ENCODE measurements at regions not wholly inside any gene's neighbourhood (a gene's known extent, or its start where the extent isn't known, plus 50 kb on each side); places are given as distances from the start of the nearest gene placed in this dataset.
A peak's percentile ranks its signal among the peaks of the same experiment; 100 is the strongest.

GRCh38 chr13:107233541-107233940, 665.6 kb upstream of the ARGLU1 start:
- DNase-seq: peak; percentile 49

GRCh38 chr13:107231944-107232343, 664.0 kb upstream of the ARGLU1 start:
- peak; percentile 68 for DNase-seq

DNA sequence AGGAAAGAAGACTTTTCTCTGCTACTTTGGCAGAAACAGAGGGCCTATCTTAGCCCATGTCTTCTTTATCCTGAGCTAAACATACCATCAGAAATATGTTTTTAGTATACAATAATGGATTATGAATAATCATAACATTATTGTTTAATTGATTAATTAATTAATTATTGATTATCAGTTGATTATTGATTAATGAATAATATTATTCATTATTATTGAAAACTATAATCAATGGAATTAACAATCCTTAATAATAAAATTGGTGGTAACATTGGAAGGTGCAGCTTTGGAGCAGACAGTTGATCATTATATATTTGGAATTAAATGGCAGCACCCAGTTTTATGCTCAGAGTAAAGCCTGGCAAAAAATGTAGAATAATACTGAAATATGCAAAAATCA, 655.9 kb upstream of the ARGLU1 start:
- DNase-seq: no peak

DNA sequence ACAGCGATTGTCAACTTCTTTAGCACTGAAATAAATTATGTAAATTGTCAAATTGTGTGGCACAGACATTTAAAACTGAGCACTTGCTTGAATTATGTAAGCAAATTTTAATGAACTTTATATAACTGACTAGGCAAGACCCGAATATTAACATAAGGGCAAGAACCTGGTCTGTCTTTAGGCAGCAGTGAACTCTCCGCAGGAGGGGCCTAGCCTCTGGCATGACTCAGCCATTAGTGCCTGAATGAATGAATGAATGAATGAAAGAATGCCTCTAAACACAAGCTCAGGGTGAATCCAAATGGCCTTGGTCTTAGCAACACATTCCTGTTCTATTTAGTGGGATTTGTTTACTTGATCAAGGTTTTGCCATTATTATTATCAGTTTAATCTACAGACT, 654.7 kb upstream of the ARGLU1 start:
- DNase-seq: no peak

DNA sequence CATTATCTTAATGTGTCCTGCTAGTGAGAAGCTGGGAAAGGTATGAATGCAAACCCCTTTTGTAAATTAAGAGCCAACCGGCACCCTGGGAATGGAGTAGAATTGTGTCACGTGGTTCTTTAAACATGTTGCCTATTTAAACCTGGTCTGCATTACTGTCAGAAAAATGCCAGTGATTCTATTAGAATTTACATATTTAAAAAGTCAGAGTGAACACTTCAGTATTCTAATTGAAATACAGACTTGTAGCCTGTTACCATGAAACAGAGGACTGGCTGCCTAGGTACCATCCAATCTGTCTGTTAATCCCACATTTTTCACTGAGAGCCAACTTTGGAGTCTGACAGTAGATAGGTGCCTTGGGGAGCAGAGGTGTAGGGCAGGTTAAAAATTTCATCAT, 652.3 kb upstream of the ARGLU1 start:
- no peak for DNase-seq

DNA sequence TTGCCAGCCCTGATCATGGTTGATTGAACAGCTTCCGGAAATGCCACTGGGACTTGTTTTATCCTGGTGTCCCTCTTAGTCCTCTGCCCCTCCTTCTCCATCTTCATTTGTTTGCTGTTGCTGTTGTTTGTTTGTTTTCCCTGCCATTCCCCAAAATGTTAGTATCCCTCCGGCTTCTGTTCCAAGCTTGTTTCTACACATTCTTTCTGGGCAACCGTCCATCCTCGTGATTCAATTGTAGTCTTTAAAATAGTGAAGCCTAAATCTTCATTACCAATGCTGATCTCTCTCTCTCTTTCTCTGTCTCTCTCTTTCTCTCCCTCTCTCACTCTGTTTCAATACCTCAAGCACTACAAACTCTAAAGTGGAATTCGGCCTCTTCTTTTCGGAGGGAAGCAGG, 649.3 kb upstream of the ARGLU1 start:
- peak; percentile 93 for DNase-seq

DNA sequence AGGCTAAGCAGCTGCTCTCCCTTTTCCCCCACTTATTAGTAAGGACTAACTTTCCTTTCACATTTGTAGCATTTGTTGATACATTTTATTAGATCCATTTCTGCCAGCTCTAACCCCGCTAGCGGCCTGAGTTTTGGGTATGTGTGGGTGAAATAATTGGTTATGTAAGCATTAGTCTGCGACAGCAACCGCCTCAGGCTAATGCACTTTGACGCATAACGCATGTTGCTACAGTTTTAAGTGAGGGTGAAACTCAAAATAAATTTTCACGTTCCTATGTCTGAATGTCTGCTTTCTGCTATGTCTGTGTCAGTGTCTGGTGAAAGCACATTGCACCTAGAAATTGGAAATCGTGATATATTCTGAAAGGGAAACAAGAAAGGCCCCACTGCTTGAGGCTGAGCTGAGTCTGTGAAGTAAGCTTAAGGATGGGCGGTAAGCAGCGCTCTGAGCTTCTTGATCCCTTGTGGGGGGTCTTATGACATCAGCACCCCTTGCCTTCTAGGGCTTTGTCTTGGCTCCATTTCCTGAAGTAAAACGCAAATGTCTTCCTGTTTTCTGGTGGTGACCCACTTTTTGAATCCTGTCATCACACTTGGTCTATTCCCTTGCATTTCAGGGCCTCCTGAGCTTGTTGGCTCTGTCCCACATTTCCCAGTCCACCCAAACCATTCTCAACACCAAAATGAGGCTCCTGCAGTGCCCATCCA, 648.3 kb upstream of the ARGLU1 start:
- no peak for DNase-seq

DNA sequence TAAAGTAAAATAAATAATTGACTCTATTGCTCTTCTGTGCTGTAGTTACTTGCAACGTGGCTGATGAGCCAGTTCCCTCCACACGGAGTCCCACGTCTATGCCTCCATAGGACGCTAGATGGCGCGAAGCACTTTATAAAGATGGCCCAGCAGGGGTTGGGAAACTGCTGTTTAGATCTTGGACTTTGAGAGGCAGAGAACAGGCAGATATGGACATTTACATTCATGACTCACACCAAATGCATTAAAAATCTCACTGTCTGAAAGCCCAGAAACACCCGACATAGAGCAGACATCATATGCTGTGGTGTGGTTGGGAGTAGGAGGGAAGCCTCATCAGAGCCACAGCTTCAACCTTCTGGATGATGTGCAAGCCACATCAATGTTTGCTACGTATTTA, 643.1 kb upstream of the ARGLU1 start:
- peak; percentile 97 for DNase-seq

DNA sequence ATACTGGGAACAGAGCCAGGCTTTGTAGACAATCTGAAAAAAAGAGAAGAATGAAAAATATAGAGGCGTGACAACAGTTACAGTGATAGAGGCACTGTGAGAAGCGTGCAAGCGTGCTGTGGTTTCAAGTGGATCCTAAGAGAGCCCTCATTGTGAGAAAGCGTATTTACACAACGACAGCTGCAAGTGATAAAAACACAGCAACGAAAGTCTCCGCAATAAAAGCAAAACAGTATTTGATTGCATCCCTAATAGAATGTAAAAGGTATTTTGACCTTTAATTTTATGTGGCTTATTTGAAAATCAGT, 642.7 kb upstream of the ARGLU1 start:
- peak; percentile 98 for DNase-seq

DNA sequence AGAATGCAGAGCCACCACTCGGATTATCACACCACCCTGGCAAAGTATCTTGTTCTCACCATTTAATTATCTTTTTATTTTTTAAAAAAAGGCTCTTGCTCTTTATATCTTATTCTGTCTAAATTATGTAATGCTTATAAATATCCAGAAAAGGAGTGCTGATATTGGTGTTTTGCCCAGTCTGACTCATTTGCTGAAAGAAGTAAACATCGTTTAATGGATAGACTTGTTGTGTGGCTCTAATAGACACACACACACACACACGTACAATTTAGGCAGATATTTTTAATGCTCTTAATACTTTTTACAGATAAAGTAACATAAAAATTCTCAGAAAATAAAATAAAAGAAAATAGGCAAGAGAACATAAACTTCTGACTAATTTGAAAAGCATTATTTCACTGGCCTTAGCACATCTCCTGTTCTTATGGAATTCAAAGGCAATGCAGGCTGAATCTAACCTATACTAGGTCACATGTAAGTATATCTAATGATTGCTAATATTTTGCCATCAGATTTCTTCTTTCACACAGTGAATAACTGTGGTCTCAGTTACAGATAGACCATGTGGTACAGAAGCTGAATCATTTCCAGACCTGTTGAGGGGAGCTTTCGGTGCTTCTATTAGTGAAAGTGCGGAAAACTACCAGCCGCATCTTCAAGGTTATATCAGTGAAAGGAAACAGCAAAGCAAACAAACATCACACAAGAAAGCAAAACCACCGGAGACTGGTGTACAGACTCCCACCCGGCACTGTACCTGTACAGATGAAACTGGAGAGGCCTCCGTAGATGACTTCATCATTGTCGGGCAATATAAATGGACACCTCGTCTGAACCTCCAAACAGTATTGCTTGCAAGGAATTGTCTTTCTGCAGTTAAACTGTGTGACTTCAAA, 642.1 kb upstream of the ARGLU1 start:
- DNase-seq: no peak

DNA sequence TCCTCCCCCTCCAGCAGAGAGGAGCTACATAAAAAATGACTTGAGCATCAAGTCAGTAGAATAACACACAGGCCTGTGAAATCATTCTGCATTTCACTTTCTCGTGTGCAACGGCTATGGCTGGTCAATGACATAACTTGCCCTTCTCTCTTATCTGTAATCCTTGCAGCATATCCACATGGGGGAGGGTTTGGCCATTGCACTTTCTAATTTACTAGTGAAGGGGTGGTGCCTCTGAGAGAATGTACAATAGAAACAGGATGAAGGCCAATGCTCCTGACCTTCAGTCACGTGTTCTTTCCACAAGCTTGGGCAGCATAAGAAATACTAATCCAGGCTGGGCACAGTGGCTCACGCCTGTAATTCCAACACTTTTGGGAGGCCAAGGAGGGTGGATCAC, 641.0 kb upstream of the ARGLU1 start:
- no peak for DNase-seq

DNA sequence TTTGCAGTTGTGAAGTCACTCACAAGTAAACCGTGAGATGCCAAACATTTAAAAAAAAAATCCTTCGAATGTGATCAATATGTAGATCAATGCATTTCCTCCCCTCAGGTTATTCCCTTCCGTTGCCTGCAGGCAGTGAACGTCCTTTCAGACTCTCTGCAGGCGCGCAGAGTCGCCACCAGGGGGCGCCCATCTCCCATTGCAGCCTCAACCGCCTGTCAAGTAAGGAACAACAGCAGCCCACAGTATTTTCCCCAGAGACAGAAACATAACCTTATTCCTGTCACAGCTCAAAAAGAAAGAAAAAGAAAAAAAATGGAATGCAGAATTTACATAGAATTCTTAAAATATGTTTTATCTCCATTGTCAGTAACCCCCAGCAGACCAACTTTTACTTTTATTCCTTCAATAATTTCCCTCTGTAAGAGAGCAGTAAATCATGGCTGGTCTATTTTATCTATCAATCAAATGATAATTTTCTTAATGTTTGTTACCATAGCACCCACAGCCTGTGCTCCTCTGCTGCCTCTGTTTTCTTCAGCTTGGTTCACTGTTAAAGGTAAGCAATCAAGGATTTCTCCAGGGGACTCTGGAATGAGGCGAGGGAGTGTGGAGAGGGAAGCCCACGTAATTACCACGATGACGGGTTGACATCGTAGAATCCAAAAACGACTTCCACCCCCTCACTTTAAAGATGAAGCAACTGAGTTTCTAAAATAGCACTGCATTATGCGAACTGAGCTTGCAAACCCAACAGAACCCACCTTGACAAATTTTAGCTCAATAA, 637.6 kb upstream of the ARGLU1 start:
- peak; percentile 64 for DNase-seq

DNA sequence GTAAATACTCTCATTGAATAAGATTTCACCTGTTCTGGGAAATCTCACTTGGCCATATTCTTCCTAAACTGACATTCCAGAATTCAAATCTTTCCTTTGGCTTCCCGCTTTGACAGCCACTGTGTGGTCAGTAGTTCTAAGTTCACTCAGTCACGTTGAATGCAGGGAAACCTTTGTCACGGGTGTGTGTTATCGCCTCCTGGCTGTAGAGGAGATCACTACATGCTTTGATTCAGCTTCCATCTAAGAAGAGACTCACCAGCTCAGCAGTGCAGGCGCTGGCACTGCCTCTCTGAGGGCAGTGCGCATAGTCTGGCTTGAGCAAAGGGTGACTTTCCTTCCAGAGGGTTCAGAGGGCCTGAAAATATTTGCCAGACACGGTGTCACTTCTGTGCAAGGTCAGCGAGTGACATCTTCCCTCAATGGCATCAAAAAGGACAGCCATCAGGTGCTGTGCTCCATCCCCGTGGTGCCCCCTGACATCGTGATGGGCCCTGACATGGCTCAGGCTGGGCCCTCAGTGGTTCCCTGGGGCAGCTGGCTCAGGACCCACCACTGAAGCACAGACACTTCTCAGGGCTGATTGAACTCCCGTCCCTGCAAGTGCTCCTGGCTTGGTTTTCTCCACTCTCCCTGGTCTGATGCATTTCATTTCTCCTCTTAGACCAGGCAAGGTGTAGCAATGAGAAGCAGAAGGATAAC, 635.4 kb upstream of the ARGLU1 start:
- no peak for DNase-seq

- no peak for DNase-seq
These were observed 634.6 kb upstream of the ARGLU1 start for GRCh38 chr13:107202371-107203023.

- DNase-seq: no peak
These were observed 632.6 kb upstream of the ARGLU1 start for GRCh38 chr13:107200491-107200890.

- peak; percentile 34 for DNase-seq
These were observed 624.4 kb upstream of the ARGLU1 start for GRCh38 chr13:107192289-107192688.

DNA sequence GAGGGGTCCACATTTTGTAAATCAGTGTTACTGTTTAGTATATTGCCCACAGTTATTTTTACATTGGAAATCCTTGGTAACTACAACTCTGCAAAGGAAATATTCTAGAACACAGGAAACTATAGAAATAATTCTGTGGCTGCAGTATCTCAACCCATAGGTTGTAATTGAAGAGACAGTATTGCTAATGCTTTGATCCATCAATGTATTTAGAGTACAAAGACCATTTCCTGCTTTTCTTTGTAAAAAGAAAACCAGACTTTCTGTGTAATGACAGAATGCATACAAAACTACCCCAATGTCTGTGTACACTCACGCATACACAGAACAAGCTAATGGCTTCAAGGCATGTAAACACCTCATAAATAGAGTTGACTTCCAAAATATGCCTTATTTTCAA, 622.1 kb upstream of the ARGLU1 start:
- DNase-seq: no peak

GRCh38 chr13:107185889-107186288, 618.0 kb upstream of the ARGLU1 start:
- DNase-seq: no peak

DNA sequence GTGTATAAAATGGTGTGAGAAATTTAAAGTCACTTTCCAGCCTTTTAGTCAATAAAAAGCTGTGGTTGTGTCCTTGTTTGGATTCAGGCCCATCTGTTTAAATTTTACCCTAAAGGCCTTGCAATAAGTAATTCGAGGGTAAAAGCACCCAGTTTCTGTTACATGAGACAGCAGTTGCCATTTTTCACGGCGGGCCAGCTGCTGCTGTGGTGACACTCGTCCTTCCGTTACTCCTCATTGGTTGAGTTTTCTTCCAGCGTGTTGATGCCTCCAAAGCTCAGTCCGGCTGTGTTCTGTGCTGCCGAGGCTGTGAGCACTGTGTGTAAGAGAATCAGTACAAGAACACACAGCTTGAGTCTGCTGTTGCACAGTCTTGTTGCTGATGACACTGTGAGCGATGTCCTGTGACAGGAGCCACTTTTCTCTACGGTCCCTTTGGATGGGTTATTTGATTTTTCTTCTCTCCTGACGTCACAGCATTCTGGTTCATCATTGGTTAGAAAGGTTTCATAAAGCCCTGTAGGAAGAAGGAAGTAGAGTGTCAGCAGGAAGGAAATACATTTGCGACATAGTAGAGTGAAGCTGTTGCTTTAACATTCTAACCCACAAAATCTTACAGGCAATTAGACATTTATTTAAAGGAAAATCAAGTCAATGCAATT, 602.5 kb upstream of the ARGLU1 start:
- no peak for DNase-seq

- DNase-seq: no peak
These were observed 589.3 kb upstream of the ARGLU1 start for GRCh38 chr13:107157271-107157670.

DNA sequence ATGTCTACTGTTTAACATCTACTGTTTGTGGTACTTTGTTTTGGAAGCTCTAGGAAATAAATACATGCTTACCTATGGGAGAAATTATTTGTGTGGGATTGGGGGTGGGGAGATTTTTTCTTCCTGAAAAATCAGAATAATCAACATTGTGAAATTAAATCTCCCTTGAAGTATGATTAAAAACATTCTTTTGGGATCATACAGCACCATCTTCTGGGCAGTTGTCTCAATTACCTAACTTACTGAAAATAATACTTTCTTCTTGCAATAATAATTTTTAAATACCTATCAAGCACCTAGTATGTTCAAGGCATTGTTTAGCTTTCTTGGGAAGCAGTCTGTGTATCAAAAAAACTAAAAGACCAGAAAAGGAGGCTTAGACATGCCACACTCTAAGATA, 576.5 kb upstream of the ARGLU1 start:
- no peak for DNase-seq

DNA sequence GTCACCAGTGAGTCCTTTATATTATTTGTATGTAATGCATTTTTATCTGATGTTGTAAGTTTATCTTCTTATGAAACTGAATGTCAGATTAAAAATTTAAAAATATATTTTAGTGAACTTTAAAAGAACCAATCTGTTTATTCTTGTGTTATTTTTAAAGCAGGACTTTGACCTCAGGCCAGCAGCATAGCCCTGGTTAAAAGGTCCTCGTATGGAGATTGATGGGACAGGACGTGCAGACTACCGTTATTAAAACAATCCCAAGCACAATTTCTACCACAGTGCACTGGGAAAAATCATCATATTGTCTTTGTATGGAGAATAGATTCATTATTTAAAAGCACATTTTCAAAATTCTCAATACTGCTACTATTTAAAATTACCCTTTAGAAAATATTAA, 573.8 kb upstream of the ARGLU1 start:
- DNase-seq: no peak
